ENCODE measurements at regions not wholly inside any gene's neighbourhood (a gene's known extent, or its start where the extent isn't known, plus 50 kb on each side); places are given as distances from the start of the nearest gene placed in this dataset.

DNA sequence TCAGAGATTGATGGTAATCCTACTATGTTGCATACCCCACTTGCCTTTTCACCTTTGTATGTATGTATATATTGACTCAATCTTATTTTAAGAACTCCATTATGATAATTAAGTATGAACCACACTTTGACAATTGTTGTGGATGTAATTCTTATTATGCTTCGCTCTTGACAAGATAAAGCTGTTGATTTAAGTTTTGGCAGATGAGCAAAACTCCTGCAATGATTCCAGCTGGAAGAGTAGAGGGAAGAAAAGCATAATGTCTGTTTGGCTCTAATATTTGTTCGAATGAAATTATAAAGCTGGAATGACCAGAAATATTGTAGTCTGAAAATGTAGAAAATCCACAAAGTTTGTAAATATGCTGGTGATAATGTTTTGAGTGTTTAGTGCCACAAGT lies 83.8 kb upstream of the AKR1E2 start (continued):
- TF ChIP-seq, protein P1, sequence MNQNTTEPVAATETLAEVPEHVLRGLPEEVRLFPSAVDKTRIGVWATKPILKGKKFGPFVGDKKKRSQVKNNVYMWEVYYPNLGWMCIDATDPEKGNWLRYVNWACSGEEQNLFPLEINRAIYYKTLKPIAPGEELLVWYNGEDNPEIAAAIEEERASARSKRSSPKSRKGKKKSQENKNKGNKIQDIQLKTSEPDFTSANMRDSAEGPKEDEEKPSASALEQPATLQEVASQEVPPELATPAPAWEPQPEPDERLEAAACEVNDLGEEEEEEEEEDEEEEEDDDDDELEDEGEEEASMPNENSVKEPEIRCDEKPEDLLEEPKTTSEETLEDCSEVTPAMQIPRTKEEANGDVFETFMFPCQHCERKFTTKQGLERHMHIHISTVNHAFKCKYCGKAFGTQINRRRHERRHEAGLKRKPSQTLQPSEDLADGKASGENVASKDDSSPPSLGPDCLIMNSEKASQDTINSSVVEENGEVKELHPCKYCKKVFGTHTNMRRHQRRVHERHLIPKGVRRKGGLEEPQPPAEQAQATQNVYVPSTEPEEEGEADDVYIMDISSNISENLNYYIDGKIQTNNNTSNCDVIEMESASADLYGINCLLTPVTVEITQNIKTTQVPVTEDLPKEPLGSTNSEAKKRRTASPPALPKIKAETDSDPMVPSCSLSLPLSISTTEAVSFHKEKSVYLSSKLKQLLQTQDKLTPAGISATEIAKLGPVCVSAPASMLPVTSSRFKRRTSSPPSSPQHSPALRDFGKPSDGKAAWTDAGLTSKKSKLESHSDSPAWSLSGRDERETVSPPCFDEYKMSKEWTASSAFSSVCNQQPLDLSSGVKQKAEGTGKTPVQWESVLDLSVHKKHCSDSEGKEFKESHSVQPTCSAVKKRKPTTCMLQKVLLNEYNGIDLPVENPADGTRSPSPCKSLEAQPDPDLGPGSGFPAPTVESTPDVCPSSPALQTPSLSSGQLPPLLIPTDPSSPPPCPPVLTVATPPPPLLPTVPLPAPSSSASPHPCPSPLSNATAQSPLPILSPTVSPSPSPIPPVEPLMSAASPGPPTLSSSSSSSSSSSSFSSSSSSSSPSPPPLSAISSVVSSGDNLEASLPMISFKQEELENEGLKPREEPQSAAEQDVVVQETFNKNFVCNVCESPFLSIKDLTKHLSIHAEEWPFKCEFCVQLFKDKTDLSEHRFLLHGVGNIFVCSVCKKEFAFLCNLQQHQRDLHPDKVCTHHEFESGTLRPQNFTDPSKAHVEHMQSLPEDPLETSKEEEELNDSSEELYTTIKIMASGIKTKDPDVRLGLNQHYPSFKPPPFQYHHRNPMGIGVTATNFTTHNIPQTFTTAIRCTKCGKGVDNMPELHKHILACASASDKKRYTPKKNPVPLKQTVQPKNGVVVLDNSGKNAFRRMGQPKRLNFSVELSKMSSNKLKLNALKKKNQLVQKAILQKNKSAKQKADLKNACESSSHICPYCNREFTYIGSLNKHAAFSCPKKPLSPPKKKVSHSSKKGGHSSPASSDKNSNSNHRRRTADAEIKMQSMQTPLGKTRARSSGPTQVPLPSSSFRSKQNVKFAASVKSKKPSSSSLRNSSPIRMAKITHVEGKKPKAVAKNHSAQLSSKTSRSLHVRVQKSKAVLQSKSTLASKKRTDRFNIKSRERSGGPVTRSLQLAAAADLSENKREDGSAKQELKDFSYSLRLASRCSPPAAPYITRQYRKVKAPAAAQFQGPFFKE (tag by site-specific recombination; IDR thresholded peaks at IDR 0.05; ENCODE audit: borderline replicate concordance), result no peak
- TF ChIP-seq ZNF514 (tag by site-specific recombination; IDR thresholded peaks at IDR 0.05) (no peak), ZNF223 (tag by site-specific recombination; IDR thresholded peaks at IDR 0.05) (no peak), ZNF302 (tag by site-specific recombination; IDR thresholded peaks at IDR 0.05; ENCODE audit: low read depth) (no peak), ZNF521 (tag by site-specific recombination; IDR thresholded peaks at IDR 0.05) (no peak), ZNF112 (tag by site-specific recombination; IDR thresholded peaks at IDR 0.05) (no peak), ZNF621 (tag by site-specific recombination; IDR thresholded peaks at IDR 0.05) (no peak), PRDM1 (tag by site-specific recombination; IDR thresholded peaks at IDR 0.05) (no peak), ZBTB7A (tag by site-specific recombination; IDR thresholded peaks at IDR 0.05; ENCODE audit: low read depth) (no peak), ZNF629 (tag by site-specific recombination; IDR thresholded peaks at IDR 0.05) (no peak), SCRT2 (tag by site-specific recombination; IDR thresholded peaks at IDR 0.05) (no peak), ZNF544 (tag by site-specific recombination; IDR thresholded peaks at IDR 0.05) (no peak)
- TF ChIP-seq, protein P2, sequence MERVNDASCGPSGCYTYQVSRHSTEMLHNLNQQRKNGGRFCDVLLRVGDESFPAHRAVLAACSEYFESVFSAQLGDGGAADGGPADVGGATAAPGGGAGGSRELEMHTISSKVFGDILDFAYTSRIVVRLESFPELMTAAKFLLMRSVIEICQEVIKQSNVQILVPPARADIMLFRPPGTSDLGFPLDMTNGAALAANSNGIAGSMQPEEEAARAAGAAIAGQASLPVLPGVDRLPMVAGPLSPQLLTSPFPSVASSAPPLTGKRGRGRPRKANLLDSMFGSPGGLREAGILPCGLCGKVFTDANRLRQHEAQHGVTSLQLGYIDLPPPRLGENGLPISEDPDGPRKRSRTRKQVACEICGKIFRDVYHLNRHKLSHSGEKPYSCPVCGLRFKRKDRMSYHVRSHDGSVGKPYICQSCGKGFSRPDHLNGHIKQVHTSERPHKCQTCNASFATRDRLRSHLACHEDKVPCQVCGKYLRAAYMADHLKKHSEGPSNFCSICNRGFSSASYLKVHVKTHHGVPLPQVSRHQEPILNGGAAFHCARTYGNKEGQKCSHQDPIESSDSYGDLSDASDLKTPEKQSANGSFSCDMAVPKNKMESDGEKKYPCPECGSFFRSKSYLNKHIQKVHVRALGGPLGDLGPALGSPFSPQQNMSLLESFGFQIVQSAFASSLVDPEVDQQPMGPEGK (tag by site-specific recombination; IDR thresholded peaks at IDR 0.05), result no peak

DNA sequence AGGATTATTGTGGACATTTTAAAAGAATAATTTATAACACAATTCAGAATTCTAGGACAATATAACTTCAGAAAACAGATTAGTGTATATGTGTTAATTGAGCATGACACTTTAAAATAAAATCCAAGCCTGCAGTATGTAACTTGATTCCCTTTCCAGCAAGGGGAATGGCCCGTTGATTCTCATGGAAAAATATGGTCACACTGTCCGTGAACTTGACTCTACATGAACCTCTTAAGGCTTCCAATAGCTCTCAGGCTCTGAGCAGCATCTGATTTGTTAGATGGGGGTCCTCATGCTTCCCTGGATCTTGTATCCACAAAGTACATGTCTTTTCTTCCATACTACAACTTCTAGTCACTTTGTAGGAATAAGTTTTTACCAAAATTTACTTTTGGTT lies 85.5 kb upstream of the AKR1E2 start:
- Histone ChIP-seq H3K4me3 (ENCODE audit: low read depth, low read length) (no peak overlapping the region), H3K9me3 (ENCODE audit: control insufficient read depth, insufficient read depth, low read depth, low read length) (no peaks in the 10 kb centered on the region), H3K4me1 (ENCODE audit: control insufficient read depth, insufficient read depth, low read length) (no peaks in the 10 kb centered on the region), H3K36me3 (ENCODE audit: control insufficient read depth in 2 of 2, insufficient read depth in 1 of 2, low read length in 2 of 2) (no peaks in the 10 kb centered on the region), H3K27ac (ENCODE audit: extremely low read depth, low read depth, low read length) (no peak overlapping the region)
- ChIA-PET CTCF (no interaction called here), POLR2A (no interaction called here)
- TF ChIP-seq, protein P3, sequence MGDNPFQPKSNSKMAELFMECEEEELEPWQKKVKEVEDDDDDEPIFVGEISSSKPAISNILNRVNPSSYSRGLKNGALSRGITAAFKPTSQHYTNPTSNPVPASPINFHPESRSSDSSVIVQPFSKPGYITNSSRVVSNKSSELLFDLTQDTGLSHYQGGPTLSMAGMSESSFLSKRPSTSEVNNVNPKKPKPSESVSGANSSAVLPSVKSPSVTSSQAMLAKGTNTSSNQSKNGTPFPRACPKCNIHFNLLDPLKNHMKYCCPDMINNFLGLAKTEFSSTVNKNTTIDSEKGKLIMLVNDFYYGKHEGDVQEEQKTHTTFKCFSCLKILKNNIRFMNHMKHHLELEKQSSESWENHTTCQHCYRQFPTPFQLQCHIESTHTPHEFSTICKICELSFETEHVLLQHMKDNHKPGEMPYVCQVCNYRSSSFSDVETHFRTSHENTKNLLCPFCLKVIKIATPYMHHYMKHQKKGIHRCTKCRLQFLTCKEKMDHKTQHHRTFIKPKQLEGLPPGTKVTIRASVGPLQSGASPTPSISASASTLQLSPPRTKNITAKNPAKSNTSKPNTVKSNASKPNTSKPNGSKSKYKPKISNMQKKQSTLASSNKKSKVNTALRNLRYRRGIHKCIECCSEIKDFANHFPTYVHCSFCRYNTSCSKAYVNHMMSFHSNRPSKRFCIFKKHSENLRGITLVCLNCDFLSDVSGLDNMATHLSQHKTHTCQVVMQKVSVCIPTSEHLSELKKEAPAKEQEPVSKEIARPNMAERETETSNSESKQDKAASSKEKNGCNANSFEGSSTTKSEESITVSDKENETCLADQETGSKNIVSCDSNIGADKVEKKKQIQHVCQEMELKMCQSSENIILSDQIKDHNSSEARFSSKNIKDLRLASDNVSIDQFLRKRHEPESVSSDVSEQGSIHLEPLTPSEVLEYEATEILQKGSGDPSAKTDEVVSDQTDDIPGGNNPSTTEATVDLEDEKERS (tag by site-specific recombination; IDR thresholded peaks at IDR 0.05), result no peak
- TF ChIP-seq TRIM28 (IDR thresholded peaks at IDR 0.05; ENCODE audit: borderline replicate concordance, low read length) (no peak), HOXC10 (CRISPR knock-in tag; IDR thresholded peaks at IDR 0.05) (no peak), GLI2 (tag by site-specific recombination; IDR thresholded peaks at IDR 0.05; ENCODE audit: borderline replicate concordance, low read depth) (no peak), ZNF623 (tag by site-specific recombination; IDR thresholded peaks at IDR 0.05) (no peak)
- TF ChIP-seq, protein P1 (tag by site-specific recombination; IDR thresholded peaks at IDR 0.05; ENCODE audit: borderline replicate concordance), result no peak
